Liver (tissue), 3 donors: ENCODE measurements at regions not wholly inside any gene's neighbourhood (a gene's known extent, or its start where the extent isn't known, plus 50 kb on each side); places are given as distances from the start of the nearest gene placed in this dataset.

Experiments
- CTCF ChIP-seq: fragments of 150-350 bp; IDR thresholded peaks from 2 replicates; pipeline ENCODE4 v1.5.1; 2017; ENCODE audit warnings: improper control_type of control experiment, low read depth, low read length; ENCODE audit not compliant: missing input control
- EGR1 ChIP-seq, 2 donors: IDR thresholded peaks; 2 replicates each; pipeline ENCODE4 v1.6.1; 2016 to 2018; ENCODE audit warnings: antibody characterized with exemption in 2 of 2, low read depth in 2 of 2
- FOXA1 ChIP-seq: IDR thresholded peaks from 2 replicates; pipeline ENCODE4 v1.6.1; 2016; ENCODE audit warnings: antibody characterized with exemption
- FOXA2 ChIP-seq: IDR thresholded peaks from 2 replicates; pipeline ENCODE4 v1.6.1; 2016; ENCODE audit warnings: antibody characterized with exemption
- NR2F2 ChIP-seq: IDR thresholded peaks from 2 replicates; pipeline ENCODE4 v1.6.1; 2016; ENCODE audit warnings: antibody characterized with exemption
- REST ChIP-seq: IDR thresholded peaks from 2 replicates; pipeline ENCODE4 v1.6.1; 2016; ENCODE audit warnings: antibody characterized with exemption, mild to moderate bottlenecking
- SP1 ChIP-seq: IDR thresholded peaks from 2 replicates; pipeline ENCODE4 v1.6.1; 2018; ENCODE audit warnings: antibody characterized with exemption, mild to moderate bottlenecking
- ZBTB33 ChIP-seq: IDR thresholded peaks from 2 replicates; pipeline ENCODE4 v1.6.1; 2016; ENCODE audit warnings: antibody characterized with exemption
- donor health status: healthy.
- donor health status: healthy.

GRCh38 chr12:127678945-127679344 lies 588.0 kb upstream of the TMEM132C start:
- TF ChIP-seq CTCF (no peak), FOXA1 (no peak), EGR1 (IDR thresholded peaks at IDR 0.05; ENCODE audit: low read depth in 2 of 2) (no peak), NR2F2 (no peak), SP1 (no peak), ZBTB33 (no peak), REST (no peak), FOXA2 (no peak)
